Retinal pigment epithelial cell (primary cell): ENCODE measurements at regions not wholly inside any gene's neighbourhood (a gene's known extent, or its start where the extent isn't known, plus 50 kb on each side); places are given as distances from the start of the nearest gene placed in this dataset.

Source experiments
- DNase-seq: peaks from one replicate; pipeline ENCODE4 v3.0.0-alpha.2; 2010; ENCODE audit warnings: low read depth
- H3K4me3 ChIP-seq: 2 replicates; pipeline ENCODE4 v1.5.1; 2011; ENCODE audit warnings: mild to moderate bottlenecking, low read length, control low read depth, moderate library complexity
- CTCF ChIP-seq: conservative IDR thresholded peaks from 2 replicates; pipeline ENCODE4 v1.5.1; 2011; ENCODE audit warnings: low read depth, low read length, control low read depth, inconsistent platforms

DNA sequence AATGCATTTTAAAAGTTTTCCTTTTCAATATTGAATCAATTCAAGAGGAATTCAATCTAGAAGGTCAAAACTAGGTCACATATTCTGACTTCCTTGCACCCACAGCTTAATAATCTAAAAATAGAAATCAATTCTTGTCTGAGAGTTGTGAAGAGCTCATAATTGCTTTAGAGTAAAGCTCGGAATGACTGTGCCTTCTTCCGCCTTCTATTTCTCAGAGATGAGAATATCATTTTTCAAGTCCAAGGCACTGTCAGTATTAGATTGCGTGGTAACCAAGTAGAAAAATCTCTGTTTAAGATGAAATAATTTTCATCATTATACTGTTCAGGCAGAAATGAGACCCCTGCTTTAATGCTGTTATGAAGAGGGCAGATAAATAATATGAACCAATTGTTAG is 272.2 kb upstream of the NFE2L3 start:
- no peak overlapping the region for H3K4me3 ChIP-seq
- TF ChIP-seq CTCF = no peak
- no peak for DNase-seq

DNA sequence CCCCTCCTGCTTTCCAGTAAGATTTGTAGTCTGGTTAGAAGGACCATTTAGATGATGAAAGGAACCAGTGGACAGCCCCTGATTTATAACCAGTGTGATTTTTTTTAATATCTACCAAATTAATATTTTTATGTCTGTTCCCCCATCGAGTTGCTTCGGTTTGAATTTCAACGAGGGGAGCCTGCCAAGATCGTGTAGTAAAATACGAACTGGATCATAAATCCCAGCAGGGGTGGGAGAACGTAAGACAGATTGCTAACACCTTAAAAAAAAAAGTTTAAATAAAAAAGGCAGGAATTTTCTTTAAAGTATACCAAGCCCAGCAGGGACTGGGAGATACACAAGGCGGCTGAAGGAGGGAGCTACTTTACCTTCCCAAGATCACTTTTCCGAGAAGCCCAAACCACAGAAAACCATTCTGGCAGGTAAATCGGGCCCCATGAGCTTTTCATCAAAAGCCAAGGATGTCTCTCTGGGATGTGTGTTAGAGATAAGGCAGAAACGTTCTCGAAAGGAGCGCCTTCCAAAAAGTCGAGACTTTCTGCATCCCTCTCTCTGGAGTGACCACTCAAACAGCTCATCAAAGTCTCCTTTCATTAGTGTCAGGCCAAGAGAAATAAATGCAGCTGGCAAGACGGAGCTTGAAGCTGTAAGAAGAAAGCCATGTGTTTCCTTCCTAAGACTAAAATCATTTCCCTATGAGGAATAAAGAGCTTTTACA is 270.5 kb upstream of the NFE2L3 start:
- no peak for TF ChIP-seq CTCF
- no peak overlapping the region for H3K4me3 ChIP-seq
- no peak for DNase-seq

- no peak for DNase-seq
These were observed 269.7 kb upstream of the NFE2L3 start for GRCh38 chr7:25882151-25882773.

DNA sequence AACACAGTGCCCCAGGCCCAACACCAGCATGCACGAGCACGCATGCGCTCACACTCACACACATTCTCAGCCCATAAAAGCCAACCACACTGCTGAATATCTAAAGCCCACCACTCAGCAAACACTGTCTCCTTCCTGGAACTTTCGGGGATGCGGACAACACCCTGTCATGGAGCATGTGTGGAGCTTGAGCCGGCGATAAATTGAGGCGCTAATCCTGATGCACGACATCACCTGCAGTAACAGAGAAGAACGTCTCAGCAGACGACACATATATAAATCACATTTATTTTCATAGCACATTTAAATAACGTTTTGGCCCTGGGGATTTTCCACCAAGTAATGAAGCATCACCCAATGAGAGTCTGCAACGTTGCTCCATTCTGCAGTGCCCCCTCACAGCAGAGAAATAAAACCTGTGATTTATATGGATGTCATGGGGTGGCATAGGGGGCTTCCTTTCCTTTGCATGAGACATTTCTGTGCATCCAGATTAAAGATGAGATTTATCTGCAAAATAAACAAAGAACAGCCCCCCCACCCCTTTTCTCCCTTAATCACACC is 267.7 kb upstream of the NFE2L3 start:
- no peak overlapping the region for H3K4me3 ChIP-seq
- DNase-seq = no peak
- no peak for TF ChIP-seq CTCF

More at GRCh38 chr7:25882151-25882773, 269.7 kb upstream of the NFE2L3 start:
- no peak overlapping the region for H3K4me3 ChIP-seq
- no peak for TF ChIP-seq CTCF

GRCh38 chr7:25885057-25885576 is 266.9 kb upstream of the NFE2L3 start:
- no peak for DNase-seq
- TF ChIP-seq CTCF = no peak
- no peak overlapping the region for H3K4me3 ChIP-seq

DNA sequence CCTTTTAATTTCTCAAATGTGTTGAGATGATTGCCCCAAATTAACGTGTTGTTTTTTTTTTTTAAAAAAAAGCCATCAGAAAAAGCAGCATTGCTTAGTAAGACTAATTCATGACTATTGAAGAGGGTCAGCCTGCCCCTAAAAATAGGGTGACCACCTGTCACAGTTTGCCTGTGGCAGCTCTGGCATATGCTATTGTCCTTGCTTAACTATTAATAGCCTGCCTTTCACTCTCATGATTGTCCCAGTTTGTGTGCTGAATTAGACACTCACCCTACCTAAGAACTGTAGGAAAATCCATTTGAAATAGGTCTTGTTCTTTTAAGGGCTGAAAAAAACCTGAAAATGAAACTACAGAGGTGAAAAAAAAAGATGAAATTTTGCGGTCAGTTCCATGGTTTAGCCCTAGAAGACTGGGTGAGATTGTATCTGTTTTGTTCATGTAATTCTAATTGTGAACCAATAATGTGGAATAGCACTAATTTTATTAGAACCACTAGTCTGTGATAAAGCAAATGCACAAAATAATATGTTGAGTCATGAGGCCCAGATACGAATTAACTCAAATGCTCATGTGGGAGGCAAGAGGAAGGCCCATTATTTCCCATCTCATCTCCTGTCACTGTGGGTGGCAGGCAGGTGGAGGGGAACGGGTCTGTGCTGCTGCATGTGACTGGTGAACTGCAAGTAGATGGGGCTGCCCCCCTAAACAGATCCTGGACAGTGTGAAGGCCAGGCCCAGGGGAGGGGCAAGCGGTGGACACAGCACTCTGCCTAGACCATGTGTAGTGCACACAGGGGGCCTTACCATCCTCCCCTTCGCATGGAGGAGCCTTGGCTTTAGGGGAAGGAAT is 265.4 kb upstream of the NFE2L3 start:
- DNase-seq = no peak

More for the DNA sequence above, 265.4 kb upstream of the NFE2L3 start:
- no peak for TF ChIP-seq CTCF
- no peak overlapping the region for H3K4me3 ChIP-seq
